ENCODE measurements at regions not wholly inside any gene's neighbourhood (a gene's known extent, or its start where the extent isn't known, plus 50 kb on each side); places are given as distances from the start of the nearest gene placed in this dataset.

GRCh38 chr2:194769030-194769429 lies 888.0 kb upstream of the SLC39A10 start:
- no peak for TF ChIP-seq POLR2A (IDR thresholded peaks at IDR 0.05; ENCODE audit: low read length)
- TF ChIP-seq NR3C1 (IDR thresholded peaks at IDR 0.05) = no peak
- TF ChIP-seq CTCF (IDR thresholded peaks at IDR 0.05) = no peak
- no peak for TF ChIP-seq REST (IDR thresholded peaks at IDR 0.05)
- TF ChIP-seq EP300 (IDR thresholded peaks at IDR 0.05) = no peak
- TF ChIP-seq, protein P1, sequence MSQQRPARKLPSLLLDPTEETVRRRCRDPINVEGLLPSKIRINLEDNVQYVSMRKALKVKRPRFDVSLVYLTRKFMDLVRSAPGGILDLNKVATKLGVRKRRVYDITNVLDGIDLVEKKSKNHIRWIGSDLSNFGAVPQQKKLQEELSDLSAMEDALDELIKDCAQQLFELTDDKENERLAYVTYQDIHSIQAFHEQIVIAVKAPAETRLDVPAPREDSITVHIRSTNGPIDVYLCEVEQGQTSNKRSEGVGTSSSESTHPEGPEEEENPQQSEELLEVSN (IDR thresholded peaks at IDR 0.05; ENCODE audit: borderline replicate concordance, low read depth) = no peak
- no peak for TF ChIP-seq SMC3 (IDR thresholded peaks at IDR 0.05)
- TF ChIP-seq MAZ (IDR thresholded peaks at IDR 0.05; ENCODE audit: borderline replicate concordance, low read depth, low read length) = no peak
- no peak for TF ChIP-seq FOSL2 (IDR thresholded peaks at IDR 0.05)
- no peak for TF ChIP-seq FOSL2 (CRISPR knock-in tag; IDR thresholded peaks at IDR 0.05)
- no peak for TF ChIP-seq POLR2AphosphoS2 (conservative IDR thresholded peaks at IDR 0.05; ENCODE audit: low read length)
- no peak for TF ChIP-seq TFCP2L1 (CRISPR knock-in tag; IDR thresholded peaks at IDR 0.05)
- TF ChIP-seq, protein P2, sequence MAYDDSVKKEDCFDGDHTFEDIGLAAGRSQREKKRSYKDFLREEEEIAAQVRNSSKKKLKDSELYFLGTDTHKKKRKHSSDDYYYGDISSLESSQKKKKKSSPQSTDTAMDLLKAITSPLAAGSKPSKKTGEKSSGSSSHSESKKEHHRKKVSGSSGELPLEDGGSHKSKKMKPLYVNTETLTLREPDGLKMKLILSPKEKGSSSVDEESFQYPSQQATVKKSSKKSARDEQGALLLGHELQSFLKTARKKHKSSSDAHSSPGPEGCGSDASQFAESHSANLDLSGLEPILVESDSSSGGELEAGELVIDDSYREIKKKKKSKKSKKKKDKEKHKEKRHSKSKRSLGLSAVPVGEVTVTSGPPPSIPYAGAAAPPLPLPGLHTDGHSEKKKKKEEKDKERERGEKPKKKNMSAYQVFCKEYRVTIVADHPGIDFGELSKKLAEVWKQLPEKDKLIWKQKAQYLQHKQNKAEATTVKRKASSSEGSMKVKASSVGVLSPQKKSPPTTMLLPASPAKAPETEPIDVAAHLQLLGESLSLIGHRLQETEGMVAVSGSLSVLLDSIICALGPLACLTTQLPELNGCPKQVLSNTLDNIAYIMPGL (CRISPR knock-in tag; IDR thresholded peaks at IDR 0.05; ENCODE audit: borderline replicate concordance) = no peak
- TF ChIP-seq RAD21 (conservative IDR thresholded peaks at IDR 0.05 in 1 of 2, IDR thresholded peaks at IDR 0.05 in 1 of 2) = no peak
- no peak for TF ChIP-seq CHD4 (IDR thresholded peaks at IDR 0.05; ENCODE audit: borderline replicate concordance)
